ENCODE measurements at regions not wholly inside any gene's neighbourhood (a gene's known extent, or its start where the extent isn't known, plus 50 kb on each side); places are given as distances from the start of the nearest gene placed in this dataset.

GRCh38 chr6:18692929-18693685, 306.0 kb downstream of the RNF144B start:
- no peak for DNase-seq
- 83 to 84% methylated on average over 7 of the region's 7 CpGs for WGBS, 2 donors
- Histone ChIP-seq H3K4me3 (no peak overlapping the region), H3K4me1 (no peaks in the 10 kb centered on the region), H3K9me3 (no peaks in the 10 kb centered on the region), H3K27me3 (no peaks in the 10 kb centered on the region), H3K36me3 (no peaks in the 10 kb centered on the region), H3K27ac (no peak overlapping the region)
- intact Hi-C loops (cut with DNase I): no loop called here
- TF ChIP-seq POLR2A (IDR thresholded peaks at IDR 0.05) (no peak), EP300 (IDR thresholded peaks at IDR 0.05) (no peak), CTCF (IDR thresholded peaks at IDR 0.05) (no peak)

- no peak overlapping the region for H3K27ac ChIP-seq
These were observed 306.7 kb downstream of the RNF144B start for GRCh38 chr6:18693881-18694280.

GRCh38 chr6:18703546-18703945, 316.4 kb downstream of the RNF144B start:
- no peaks in the 10 kb centered on the region for H3K4me1 ChIP-seq
- 67 to 75% methylated on average over 3 of the region's 3 CpGs for WGBS, 2 donors
- H3K27ac ChIP-seq: no peak overlapping the region
- H3K36me3 ChIP-seq: no peaks in the 10 kb centered on the region
- no peak overlapping the region for H3K4me3 ChIP-seq
- no peaks in the 10 kb centered on the region for H3K27me3 ChIP-seq
- intact Hi-C loops (cut with DNase I): no loop called here
- no peak for DNase-seq
- H3K9me3 ChIP-seq: no peaks in the 10 kb centered on the region
- TF ChIP-seq POLR2A (IDR thresholded peaks at IDR 0.05) (no peak), CTCF (IDR thresholded peaks at IDR 0.05) (no peak), POLR2AphosphoS5 (IDR thresholded peaks at IDR 0.05) (no peak), EP300 (IDR thresholded peaks at IDR 0.05) (no peak)

More at GRCh38 chr6:18693881-18694280, 306.7 kb downstream of the RNF144B start:
- H3K36me3 ChIP-seq: no peaks in the 10 kb centered on the region
- no peaks in the 10 kb centered on the region for H3K4me1 ChIP-seq
- no peaks in the 10 kb centered on the region for H3K27me3 ChIP-seq
- H3K9me3 ChIP-seq: no peaks in the 10 kb centered on the region
- no peak for TF ChIP-seq CTCF (IDR thresholded peaks at IDR 0.05)
- no peak for TF ChIP-seq EP300 (IDR thresholded peaks at IDR 0.05)
- no peak for TF ChIP-seq POLR2AphosphoS5 (IDR thresholded peaks at IDR 0.05)
- no peak for TF ChIP-seq POLR2A (IDR thresholded peaks at IDR 0.05)
- WGBS, 2 donors: 72 to 76% methylated on average over 6 of the region's 6 CpGs
- DNase-seq: no peak
- no peak overlapping the region for H3K4me3 ChIP-seq
- intact Hi-C loops (cut with DNase I): no loop called here

- no peak overlapping the region for H3K4me3 ChIP-seq
- intact Hi-C loops (cut with DNase I): no loop called here
- H3K36me3 ChIP-seq: no peaks in the 10 kb centered on the region
- DNase-seq: no peak
- WGBS, 2 donors: 68 to 77% methylated on average over 6 of the region's 6 CpGs
- no peaks in the 10 kb centered on the region for H3K4me1 ChIP-seq
- no peak overlapping the region for H3K27ac ChIP-seq
- TF ChIP-seq EP300 (IDR thresholded peaks at IDR 0.05) (no peak), CTCF (IDR thresholded peaks at IDR 0.05) (no peak), POLR2A (IDR thresholded peaks at IDR 0.05) (no peak)
- H3K9me3 ChIP-seq: no peaks in the 10 kb centered on the region
- no peaks in the 10 kb centered on the region for H3K27me3 ChIP-seq
These were observed 320.7 kb downstream of the RNF144B start for GRCh38 chr6:18707714-18708439.

All from sigmoid colon (tissue), 6 donors.